ENCODE measurements at regions not wholly inside any gene's neighbourhood (a gene's known extent, or its start where the extent isn't known, plus 50 kb on each side); places are given as distances from the start of the nearest gene placed in this dataset.

DNA sequence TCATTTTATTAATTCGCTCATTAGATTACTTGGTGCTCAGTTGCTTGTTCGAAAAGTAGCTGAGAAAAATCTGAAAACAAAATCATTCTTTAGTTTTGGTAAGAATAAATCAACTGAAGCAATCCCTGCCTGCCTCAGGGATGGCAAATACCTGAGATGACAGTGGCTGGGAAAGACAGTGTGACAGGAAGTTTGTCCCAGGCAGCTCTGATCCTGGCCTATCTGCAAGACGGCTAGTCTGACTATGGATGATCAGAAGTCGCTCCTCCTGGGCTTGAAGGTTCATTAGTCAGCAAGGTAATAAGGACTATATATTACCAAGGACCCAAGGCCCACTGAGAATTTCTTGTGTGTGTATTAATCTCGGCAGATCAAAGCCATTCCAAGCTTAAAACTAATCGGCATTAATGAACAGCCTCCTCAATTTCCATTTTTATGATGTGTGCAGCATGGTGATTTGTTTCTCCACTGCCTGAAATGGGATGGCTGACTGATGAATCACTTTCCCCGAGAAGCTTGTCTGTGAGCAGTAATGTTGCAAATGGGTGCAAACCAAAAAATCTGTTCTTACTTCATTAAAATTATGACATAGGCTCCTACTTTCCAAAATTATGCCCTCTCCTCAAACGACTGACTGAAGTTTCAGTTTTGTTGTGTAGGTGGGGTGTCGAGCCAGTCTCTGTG, 199.9 kb downstream of the ACTR3 start:
- TF ChIP-seq POLR2AphosphoS5 (IDR thresholded peaks at IDR 0.05; ENCODE audit: low read depth, low read length) = no peak
- no peak for TF ChIP-seq POLR2A (IDR thresholded peaks at IDR 0.05; ENCODE audit: low read depth, low read length)
- no peak for TF ChIP-seq TAF1 (IDR thresholded peaks at IDR 0.05; ENCODE audit: low read depth, low read length)
- no peak for TF ChIP-seq POU2F2 (IDR thresholded peaks at IDR 0.05; ENCODE audit: low read depth, low read length)
- TF ChIP-seq SPI1 (IDR thresholded peaks at IDR 0.05; ENCODE audit: low read depth, low read length) = no peak
- no peak for TF ChIP-seq PAX5 (IDR thresholded peaks at IDR 0.05; ENCODE audit: insufficient read depth, low read length, severe bottlenecking)
